Stimulated activated CD4-positive, alpha-beta T cell treated with anti-CD3 and anti-CD28 coated beads, Interleukin-12 subunit alpha, Interleukin-12 subunit beta, amount 100 ng/mL, for 4 hours (primary cell): ENCODE measurements at regions not wholly inside any gene's neighbourhood (a gene's known extent, or its start where the extent isn't known, plus 50 kb on each side); places are given as distances from the start of the nearest gene placed in this dataset.

Experiments
- DNase-seq: peaks from one replicate; pipeline ENCODE4 v3.0.0-alpha.2; 2020

DNA sequence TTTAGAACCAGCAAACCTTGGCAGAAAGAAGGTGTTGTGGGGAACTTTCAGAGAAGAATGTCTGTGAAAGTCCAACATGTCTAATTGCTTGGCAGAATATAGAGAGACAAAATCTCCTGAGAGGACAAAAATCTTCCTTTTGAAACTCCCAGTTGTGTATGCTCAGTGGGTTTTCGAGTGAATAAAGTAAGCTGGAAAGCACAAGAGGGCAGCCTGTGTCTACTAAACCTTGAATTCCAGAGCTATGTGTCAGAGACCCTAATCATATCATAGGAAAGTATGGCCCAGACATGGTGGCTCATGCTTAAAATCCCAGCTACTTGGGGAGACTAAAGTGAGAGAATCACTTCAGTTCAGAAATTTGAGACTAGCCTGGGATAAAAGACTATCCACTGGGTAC is 661.2 kb downstream of the SLC16A7 start:
- DNase-seq: no peak

DNA sequence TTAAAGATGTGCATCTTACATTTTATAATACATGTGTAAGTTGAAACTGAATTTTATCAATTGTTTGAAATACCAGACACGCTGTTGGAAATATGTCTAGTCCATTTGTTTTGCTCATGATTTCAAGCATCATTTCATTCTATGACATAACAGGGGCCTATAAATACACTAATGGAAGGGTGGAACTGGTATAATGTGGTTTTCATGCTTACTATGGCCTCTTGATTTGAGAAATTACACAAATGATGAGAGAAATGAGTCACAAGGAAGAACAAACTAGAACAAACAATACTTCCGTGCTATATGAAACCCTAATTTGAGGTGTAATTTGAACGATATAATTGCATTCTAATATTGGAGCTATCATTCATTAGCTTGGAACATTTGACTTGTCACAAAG is 663.4 kb downstream of the SLC16A7 start:
- DNase-seq: no peak

DNA sequence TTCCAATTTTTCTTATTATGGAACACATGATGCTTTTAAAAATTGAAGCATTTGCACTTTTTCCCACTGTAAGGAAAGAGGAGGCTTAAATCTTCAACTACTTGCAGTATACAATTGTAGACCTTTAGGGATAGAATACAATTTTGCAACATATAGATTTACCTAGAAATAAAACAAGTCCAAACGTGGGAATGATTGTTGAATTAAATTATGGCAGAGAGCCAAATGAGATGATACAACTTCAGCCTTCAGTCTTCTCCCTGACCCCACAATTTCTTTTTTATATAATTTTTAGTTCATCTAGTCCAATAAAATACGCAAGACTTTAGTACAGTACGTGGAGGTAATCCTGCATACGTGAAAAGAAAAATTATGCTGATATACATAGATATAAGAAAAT is 666.5 kb downstream of the SLC16A7 start:
- DNase-seq: no peak

DNA sequence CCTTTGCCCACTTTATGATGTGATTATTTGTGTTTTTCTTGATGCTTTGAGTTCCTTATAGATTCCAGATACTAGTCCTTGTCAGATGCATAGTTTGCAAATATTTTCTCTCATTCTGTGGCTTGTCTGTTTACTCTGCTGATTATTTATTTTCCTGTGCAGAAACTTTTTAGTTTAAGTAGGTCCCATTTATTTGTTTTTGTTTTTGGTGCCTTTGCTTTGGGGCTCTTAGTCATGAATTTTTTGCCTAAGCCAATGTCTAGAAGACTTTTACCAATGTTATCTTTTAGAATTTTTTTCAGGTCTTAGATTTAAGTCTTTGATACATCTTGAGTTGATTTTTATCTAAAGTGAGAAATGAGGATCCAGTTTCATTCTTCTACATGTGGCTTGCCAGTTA is 667.3 kb downstream of the SLC16A7 start:
- no peak for DNase-seq

DNA sequence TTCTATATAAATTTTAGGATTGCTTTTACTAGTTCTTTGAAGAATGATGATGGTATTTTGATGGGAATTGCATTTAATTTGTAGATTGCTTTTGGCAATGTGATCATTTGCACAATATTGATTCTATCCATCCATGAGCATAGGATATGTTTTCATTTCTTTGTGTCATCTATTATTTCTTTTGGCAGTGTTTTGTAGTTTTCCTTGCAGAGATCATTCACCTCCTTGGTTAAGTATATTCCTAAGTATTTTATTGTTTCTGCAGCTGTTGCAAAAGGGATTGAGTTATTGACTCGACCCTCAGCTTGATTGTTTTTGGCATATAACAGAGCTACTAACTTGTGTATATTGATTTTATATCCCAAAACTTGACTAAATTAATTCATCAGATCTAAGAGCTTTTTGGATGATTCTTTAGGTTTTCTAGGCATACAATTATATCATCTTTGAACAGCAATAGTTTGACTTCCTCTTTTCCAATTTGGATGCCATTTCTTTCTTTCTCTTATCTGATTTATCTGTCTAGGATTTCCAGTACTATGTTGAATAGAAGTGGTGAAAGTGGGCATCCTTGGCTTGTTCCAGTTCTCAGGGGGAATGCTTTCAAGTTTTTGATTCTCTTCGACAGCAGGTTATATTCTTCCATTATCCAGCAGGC is 668.1 kb downstream of the SLC16A7 start:
- no peak for DNase-seq

DNA sequence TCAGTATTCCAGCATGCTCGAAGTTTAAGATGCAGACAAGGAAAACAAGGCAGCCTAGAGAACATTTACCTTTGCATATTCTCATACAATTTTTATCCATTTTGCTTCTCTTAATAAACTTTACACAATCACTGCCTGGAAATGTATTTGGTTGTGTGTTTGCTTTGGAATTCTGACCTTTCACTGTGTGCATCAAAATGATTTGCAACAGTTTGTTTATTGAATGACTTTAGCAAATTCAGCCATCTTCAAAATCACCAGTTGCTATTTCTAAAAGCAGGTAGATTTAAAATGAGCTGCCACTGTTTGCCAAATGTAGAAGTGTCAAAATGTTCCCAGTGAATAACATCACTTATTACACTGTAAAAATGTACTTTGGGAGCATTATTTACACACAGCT is 669.9 kb downstream of the SLC16A7 start:
- DNase-seq: no peak

DNA sequence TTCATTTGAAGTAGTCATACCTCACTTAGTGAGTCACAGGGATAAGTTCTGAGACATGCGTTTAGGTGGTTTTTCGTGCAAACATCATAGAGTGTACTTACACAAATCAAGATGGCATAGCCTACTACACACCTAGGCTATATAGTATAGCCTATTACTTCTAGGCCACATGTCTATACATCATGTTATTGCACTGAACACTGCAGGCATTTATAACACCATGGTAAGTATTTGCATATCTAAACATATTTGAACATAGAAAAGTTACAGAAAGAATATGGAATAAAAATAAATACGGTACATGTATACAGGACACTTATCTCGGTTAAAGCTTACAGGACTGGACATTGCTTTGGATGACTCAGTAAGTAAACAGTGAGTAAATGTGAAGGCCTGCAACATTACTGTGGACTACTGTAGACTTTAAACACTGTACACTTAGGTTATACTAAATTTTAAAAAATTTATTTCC is 670.6 kb downstream of the SLC16A7 start:
- DNase-seq: no peak

DNA sequence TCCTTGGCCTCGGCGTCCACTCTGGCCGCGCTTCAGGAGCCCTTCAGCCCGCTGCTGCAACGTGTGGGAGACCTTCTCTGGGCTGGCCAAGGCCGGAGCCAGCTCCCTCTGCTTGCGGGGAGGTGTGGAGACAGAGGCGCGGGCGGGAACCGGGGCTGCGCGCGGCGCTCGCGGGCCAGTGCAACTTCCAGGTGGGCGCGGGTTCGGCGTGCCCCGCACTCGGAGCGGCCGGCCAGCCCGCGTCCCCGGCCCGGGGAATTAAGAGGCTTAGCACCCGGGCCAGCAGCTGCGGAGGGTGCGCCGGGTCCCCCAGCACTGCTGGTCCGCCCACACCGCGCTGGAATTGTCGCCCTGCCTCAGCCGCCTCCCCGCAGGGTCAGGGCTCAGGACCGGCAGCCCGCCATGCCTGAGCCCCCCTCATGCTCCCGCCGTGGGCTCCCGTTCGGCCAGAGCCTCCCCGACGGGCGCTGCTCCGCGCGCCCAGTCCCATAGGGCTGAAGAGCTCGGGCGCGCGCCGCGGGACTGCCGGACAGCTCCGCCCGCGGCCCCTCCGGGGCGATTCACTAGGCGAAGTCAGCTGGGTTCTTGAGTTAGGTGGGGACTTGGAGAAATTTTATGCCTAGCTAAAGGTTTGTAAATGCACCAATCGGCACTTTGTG is 673.9 kb downstream of the SLC16A7 start:
- no peak for DNase-seq

DNA sequence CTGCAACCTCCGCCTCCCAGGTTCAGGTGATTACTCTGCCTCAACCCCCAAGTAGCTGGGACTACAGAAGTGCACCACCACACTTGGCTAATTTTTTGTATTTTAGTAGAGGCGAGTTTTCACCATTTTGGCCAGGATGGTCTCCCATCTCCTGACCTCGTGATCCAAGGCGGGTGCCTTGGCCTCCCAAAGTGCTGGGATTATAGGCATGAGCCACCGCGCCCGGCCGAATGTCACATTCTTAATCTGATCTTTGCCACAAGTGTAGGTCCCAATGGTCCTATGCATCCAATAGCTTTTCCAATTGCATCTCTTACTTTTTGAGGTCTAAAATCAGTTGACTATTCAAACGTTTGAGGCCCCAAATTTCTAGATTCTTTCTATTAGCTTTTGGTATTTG is 676.0 kb downstream of the SLC16A7 start:
- no peak for DNase-seq

DNA sequence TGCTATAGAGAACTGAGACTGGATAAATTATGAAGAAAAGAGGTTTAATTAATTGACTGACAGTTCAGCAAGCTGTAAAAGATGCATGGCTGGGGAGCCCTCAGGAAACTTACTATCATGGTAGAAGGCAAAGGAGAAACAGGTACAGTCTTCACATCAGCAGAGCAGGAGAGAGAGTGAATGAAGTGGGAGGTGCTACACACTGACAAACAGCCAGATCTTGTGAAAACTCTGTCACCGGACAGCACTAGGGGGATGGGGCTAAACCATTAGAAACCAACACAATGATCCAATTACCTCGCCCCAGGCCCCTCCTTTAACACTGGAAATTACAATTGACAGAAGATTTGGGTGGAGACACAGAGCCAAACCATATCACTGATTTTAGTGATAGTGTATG is 682.4 kb downstream of the SLC16A7 start:
- DNase-seq: no peak

DNA sequence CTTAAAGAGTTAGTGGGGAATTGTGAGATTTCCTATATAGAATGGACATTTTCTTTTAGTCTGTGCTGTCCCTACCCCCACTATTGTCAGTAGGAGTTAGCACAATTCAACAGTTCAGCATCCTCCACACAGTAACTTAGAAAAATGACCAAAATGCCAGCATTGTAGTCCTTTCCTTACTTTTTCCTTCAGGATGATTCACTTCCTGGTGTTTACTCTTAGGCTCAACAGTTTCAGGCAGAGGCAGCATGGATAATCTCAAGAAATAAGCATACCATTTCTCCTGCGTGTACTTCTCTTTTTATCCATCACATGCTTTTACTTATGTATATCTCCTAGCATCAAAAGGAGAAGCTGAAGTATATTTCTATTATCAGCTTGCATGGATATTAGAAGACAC is 683.4 kb downstream of the SLC16A7 start:
- DNase-seq: no peak

DNA sequence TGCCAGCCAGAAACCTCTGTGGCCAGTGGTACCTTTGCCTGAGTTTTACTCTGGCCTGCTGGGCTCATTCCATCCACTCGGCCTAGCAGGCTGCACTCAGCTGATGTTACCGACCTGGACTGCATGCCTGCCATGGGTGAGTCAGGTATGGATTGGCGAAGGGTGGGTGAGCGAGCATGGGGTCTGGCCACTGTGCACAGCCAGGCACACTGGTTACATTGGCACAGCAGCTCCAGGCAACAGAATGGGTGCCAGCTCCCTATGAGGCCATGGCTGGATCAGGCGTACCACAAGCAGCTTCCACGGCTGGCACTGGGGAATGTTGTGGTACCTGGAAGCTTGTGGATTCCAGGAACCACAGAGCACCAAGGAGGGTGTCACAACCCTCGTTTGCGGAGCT is 685.7 kb downstream of the SLC16A7 start:
- DNase-seq: no peak

DNA sequence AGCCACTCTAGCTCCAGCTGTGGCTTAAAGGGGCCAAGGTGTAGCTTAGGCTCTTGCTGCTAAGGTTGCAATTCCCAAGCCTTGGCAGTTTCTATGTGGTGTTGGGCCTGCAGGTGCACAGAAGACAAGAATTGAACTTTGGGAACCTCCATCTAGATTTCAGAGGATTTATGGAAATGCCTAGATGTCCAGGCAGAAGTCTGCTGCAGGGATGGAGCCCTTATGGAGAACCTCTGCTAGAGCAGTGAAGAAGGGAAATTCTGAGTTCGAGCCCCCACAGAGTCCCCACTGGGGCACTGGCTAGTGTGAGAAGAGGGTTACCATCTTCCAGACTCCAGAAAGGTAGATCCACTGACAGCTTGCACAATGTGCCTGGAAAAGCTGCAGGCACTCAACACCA is 694.7 kb downstream of the SLC16A7 start:
- DNase-seq: no peak

DNA sequence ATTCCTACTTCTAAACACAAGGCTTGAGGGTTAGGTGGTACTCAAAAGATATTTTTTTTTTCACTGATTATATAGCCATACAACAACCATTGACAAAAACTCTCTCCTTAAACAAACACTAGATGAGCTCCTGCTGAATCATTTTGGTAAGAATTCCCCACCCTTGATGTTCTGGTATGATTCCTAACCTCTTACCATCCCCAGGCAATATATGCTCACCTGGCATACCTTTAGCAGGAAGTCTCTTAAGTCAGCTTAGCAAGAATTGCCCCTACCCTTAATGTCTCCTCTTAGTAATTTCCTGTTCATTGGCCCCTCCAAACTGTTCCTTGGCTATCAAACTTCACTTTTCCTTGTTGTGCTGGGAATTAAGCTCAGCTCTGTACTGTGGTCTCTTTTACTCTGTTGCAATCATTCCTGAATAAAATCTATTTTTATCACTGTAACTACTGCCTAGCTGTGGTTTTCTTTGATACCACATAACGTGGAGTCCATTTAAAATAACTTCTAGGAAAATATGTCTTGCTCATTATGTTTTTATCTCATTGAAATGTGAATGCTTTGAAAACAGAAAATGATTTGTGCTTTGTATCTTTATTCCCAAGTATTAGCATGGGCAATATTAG is 712.6 kb downstream of the SLC16A7 start:
- no peak for DNase-seq

DNA sequence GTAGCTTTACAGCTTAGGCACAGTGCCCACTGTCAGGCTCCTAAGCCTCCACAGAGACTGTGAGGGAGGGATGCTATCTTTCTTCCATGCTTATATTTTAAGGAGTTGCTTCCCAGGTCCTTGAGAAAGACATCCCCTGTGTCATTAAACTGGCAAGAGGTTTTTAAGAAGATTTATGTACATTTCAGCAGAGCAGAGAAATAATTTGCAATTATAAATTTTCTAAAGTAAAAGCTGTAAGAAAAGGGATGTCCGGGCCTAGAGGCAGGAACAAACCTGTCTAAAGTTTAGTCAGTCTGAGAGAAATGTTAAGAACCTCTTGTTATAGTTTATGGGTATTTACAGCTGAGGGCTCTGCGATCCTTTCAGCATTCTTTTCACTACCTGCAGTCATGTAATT is 716.1 kb downstream of the SLC16A7 start:
- DNase-seq: no peak

DNA sequence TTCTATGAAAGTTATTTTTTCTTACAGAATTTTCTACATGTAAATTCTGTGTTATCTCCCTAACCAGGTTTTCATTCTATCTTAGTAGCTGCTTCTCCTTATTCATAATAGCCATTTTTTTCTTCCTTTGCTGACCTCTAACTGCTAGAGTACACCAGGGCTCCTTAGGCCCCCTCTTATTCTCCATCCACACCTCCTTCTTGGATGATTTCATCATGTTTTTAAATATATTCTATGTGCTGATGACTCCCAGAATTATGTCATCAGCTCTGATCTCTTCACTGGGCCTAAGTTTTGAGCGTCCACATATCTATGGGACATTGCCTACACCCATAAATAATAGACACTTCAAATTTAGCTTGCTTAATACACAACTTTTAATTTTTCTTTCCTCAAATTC is 721.5 kb downstream of the SLC16A7 start:
- no peak for DNase-seq

DNA sequence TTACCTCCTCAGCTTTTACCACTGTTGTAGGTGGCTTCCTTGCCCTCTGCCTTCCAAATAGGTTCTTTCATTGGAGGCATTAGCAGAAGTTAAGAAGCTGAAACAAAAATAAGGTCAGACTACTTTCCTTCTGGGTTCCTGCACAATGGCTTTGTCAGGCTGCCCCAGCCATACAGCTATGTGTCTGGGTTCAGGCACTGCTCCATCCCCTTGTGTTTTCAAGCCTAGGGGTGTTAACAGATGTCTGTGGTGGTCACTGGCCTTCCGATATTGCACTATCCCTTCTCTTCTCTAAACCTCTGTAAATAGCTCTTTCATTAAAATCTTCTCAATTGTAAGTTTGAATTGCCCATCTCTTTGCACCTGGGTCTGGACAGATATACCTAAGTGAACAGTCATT is 728.9 kb downstream of the SLC16A7 start:
- DNase-seq: no peak

DNA sequence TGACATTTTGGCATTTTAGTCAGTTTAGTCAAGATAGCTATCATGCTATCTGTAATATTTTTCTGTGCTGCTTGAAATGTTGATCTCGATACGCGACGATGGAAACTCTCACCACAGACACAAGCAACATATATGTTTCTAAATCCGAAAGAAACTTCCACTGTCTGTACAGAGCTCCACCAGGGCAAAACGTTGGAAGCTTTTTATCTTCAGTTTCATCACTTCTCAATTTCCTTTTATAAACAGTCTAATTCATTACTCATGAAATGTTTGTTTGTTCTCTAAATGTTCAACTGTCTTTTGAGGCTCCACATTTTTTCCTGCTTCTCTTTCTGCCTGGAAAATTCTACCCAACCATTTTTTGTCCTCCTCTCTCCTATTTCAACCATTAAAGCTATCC is 737.6 kb downstream of the SLC16A7 start:
- no peak for DNase-seq

DNA sequence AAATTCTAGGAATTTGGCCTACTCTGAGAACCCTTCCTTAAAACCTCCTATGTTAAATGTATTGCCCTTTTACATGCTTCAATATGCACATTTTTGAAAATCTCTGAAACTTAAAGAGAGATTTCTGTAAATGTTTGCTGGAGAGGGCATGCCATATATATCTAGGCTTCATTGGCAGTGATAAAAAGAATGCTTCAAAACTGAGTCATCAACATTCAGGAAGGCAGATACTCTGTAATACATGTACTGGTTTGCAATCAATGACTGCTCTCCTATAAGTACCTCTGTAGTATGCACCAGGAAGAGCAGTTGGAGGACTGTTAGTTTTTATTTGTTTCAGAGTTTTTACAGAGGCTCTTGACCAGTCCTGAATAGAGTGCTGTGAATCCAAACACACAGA is 739.9 kb downstream of the SLC16A7 start:
- DNase-seq: no peak

DNA sequence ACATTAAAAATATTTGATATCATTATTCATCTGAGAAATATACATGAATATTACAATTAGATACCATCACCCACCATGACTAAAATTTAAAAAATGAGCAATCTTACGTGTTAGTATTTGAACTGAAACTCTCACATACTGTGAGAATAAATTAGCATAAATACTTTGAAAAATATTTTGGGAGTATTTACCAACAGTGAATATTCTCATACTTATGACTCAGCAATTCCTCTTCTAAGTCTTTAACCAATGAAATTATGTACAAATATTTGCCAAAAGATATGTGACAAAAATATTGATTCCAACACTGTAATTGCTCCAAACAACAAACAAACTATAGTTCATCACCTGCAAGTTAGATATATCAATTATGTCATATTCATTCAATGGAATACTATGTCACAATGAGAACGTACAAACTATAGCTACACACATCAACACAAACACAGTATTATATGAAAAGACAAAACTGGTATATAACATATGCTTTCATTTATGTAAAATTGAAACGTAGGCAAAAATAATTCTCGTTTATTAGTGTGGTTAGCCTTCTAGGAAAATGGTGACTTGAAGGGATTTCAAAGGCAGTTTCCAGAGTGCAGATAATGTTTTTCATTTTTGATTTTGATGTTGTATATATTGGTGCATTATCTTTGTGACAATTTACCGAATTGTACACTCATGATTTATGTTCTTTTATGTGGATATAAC is 742.2 kb downstream of the SLC16A7 start:
- DNase-seq: no peak

DNA sequence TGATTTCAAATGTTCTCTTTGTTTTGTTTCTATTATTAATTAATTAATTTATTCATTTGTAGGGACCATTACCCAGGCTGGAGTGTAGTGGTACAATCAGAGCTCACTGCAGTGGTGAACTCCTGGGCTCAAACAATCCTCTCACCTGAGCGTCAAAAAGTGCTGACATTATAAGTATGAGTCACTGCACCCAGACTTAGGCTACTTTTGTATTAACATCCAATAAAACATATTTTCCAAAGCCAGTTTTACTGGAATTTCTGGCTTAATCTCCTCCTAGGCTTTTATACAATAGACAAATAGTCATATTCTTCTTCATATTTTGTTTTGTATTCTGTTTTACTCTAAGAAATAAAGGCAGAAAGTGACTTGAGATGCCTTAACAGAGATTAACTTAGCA is 749.6 kb downstream of the SLC16A7 start:
- no peak for DNase-seq

DNA sequence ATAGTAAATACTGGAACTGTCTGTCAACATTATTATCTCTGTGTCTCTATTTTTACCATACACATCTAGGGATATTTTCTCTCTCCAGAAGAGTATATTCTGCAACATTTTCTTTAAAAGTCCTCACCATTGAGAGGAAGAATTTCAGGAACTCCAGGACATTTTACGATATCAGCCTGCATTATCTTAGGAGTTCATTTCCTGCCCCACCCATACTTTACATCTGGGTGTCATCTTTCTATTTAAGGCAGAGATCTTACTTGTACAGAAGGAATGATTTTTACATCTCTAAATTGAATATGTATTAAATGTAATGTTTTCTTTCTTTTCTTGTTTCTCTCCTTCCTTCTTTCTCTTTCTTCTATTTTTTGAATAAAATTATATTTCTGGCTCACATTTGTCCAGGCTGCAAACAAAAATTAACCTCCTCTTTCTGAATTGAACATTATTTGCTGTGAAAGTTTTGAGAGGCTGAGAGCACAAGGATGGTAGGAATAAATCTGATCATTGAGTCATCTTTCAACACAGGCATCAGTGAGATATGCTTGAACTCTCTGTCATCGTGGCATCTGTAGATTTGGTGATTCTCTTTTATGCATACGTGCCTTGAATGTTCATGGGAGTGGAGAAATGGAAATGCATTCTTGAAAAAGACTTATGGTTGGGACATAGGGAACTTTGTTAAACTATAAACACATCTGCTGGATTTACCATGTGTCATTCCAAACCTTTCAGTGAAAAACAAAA is 753.6 kb downstream of the SLC16A7 start:
- no peak for DNase-seq

DNA sequence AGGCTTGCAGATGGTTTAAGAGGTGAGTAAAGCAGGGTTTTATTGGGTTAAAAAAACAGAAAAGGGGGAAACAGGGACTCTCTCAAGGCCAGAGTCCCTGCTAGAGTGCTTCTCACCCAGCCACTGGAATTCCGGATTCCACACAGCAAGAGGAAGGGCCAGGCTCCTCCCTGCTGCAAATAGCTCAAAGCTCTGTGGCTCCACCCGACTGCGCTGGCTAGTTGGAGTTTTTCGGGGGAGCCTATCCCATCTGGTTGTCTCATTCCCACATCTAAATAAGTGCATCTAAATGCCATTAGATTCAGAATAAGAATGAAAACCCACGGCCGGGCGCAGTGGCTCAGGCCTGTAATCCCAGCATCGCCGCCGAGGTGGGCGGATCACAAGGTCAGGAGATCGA is 791.5 kb downstream of the SLC16A7 start:
- DNase-seq: no peak
